ENCODE measurements at regions not wholly inside any gene's neighbourhood (a gene's known extent, or its start where the extent isn't known, plus 50 kb on each side); places are given as distances from the start of the nearest gene placed in this dataset.

DNA sequence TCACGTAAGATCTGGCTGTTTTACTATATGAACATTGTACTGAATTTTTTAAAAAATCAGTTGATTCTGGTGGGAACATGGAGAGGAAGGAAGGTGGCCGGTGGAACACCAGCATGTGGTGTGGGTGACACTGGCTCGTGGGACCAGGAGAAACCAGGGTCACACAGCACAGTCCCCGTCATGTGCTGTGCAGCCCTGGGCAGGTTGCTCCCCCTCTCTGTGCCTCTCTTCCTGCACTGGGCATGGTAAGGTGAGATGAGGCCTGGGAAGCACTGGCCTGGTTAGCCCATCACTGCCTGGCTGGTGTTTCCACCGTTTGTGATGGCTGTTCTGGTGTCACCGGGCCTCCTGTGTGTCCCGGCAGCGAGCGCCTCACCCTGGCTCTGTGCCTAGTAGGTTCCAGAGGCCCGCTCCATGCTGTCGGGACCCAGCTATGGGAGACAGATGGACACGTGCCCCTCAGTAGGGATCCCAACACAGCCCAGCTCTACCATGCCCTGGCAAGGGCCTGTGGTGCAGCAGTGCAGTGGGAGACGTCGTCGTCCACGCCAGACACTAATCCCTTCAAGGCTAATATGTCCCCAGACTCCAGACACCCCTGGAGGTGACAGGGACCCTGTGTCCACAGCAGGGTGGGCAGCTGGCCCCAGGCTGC lies 88.2 kb upstream of the LINC01488 start:
- no peak for DNase-seq (ENCODE audit: low spot score)

- DNase-seq (ENCODE audit: low spot score), result no peak
Observed at GRCh38 chr11:69393865-69394233, 87.6 kb upstream of the LINC01488 start.

- no peak for DNase-seq (ENCODE audit: low spot score)
Observed at GRCh38 chr11:69394234-69394868, 87.1 kb upstream of the LINC01488 start.

- no peak for DNase-seq (ENCODE audit: low spot score)
Observed at GRCh38 chr11:69394869-69395246, 86.6 kb upstream of the LINC01488 start.

DNA sequence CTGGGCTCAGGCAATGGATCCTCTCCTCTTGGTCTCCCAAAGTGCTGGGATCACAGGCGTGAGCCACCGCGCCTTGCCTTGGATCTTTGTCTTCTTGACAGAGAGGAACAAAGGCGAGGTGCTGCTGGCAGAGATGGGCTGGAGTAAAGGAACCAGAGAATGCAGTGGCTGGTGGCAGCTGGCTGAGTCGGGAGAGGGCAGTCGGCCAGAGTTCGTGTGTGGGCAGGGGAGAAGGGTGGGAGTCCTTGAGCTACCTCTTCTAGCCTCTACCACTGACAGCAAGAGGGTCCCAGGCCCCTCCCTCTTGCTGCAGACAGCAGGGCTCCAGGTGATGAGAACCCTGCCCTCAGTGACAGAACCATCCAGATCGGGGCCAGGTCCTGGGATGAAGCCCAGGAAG lies 86.2 kb upstream of the LINC01488 start:
- no peak for DNase-seq (ENCODE audit: low spot score)

DNA sequence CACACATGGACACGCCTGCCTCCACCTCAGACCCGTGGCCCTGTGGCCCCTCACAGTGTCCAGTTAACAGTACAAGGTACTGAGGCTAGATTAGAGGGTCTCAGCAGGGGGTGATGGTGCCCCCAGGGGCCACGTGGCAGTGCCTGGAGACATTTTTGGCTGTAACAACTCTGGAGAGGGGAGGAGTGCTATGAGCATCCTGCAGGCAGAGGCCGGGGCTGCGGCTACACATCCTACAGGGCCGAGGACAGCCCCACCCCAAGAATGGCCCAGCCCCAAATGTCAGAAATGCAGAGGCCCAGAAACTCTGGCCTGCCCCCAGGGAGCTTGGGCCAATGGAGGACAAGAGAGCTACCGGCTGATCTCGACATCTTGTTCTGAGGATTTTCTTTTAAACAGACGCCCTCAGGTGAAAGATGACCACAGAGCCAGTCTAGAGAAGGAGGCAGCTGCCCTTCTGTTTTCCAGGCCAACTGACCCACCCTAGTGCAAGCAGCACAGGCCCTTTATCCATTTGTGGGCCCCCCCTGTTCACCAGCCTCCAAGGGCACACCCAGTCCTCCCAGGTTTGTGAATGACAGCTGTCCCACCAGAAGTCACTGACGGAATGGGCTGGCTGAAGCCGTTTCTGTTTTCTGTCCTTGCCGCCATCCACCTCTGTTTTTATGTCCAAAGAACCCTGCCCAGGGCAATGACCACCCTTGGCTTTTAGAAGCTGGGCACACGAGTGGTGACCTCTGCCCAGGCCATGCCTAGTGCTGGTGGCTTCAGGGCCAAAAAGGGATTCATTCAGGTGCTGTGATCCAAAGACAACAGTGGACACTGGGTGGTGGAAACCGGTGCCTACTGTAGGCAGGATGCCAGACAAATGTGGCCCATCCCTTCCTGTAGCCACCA lies 85.2 kb upstream of the LINC01488 start:
- DNase-seq (ENCODE audit: low spot score), result no peak

DNA sequence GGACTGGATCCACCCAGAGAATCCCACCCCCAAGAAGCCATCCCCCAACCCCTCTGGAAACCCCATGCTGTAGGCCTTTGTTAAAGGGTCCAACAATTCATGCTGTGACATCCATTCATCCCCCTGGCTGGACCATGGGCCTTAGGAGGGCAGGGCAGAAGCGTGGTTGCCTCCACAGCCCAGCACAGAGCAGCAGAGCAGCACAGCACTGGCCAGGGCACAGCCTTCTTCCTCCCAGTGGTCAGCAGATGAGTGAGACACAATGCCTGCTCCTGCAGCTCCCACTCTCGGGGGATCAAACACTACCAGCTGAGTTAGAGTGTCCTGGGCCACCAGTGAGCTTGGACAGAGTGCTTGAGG lies 84.5 kb upstream of the LINC01488 start:
- no peak for DNase-seq (ENCODE audit: low spot score)

GRCh38 chr11:69397732-69398131 lies 83.7 kb upstream of the LINC01488 start:
- no peak for DNase-seq (ENCODE audit: low spot score)

- DNase-seq (ENCODE audit: low spot score), result no peak
Observed at GRCh38 chr11:69398529-69399492, 82.7 kb upstream of the LINC01488 start.

- DNase-seq (ENCODE audit: low spot score), result no peak
Observed at GRCh38 chr11:69400140-69400539, 81.3 kb upstream of the LINC01488 start.

DNA sequence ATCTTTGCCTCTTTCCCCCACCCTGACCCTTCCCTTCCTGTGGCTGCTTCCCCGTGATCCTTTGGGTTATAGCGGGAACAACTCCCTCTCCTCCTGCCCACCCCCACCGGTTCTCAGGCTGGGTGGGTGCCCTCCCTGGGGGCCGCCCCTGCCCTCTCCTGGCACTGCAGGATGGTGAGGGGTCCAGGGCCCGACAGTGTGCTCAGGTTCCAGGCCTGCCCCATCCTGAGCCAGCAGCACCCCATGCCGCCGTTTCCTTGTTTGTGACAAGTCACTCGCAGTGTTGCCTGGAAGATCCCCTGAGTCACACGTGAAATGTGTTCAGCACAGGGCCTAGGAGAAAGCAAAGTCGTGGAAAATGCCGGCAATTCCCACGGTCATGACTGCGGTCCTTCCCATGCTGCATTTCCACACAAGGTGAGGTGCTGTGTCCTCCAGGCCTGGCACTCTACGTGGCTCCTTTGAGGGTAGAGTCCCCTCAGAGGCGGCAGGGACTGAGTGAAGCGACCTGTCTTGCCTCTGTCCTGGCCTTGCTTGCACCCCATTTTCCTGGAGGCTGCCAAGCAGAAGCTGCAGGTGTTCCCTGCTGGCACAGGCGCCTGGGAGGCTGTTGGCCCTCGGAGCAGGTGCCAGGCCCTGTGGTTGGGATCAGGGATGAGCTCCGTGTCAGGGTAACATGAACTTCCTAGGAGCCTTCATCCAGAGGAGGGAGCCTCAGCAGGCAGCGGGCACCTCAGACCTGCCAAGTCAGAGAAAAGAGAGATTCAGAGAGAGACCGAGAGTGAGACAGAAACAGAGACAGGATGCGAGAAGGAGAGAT lies 80.5 kb upstream of the LINC01488 start:
- no peak for DNase-seq (ENCODE audit: low spot score)

GRCh38 chr11:69401715-69402114 lies 79.7 kb upstream of the LINC01488 start:
- DNase-seq (ENCODE audit: low spot score), result no peak

GRCh38 chr11:69402251-69402887 lies 79.1 kb upstream of the LINC01488 start:
- no peak for DNase-seq (ENCODE audit: low spot score)

DNA sequence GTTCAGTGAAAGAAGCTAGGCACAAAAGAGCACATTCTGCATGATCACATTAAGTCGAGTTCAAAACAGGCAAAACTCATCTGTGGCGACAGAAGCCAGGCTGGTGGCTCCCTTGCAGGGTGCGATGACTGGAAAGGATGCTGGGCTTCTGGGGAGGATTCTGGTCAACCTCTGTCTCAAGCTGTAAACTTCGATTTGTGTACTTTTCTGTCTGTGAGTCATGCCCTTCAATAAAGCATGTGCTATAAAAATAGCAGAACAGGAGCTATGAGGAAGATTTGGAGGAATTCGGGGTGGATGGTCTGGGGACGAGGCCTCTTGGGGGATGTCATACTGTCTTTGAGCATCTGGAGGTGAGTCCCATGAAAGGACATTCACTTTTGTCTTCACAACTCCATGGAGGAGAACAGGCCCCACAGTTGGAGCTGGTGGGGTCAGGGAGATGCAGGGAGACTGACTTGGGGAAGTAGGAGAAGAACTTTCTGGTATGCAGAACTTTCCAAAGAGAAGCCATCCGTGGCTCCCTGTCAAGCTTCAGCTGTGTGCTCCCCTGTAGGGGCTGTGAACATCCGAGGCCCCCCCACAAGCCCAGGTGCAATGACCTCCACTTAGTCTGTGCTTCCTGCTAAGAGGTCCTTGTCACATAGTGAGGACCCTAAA lies 77.8 kb upstream of the LINC01488 start:
- DNase-seq (ENCODE audit: low spot score), result no peak

DNA sequence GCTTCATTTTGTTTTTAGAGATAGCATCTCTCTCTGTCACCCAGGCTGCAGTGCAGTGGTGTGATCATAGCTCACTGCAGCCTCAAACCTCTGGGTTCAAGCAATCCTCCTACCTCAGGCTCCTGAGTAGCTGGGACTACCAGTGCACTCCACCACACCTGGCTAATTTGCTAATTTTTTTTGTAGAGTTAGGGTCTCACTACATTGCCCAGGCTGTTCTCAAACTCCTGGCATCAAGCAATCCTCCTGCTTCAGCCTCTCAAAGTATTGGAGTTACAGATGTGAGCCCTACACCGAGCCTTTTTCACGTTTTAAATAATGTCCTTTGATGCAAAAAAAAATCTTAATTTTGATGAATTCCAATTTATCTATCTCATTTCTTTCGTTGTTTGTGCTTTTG lies 75.4 kb upstream of the LINC01488 start:
- no peak for DNase-seq (ENCODE audit: low spot score)

DNA sequence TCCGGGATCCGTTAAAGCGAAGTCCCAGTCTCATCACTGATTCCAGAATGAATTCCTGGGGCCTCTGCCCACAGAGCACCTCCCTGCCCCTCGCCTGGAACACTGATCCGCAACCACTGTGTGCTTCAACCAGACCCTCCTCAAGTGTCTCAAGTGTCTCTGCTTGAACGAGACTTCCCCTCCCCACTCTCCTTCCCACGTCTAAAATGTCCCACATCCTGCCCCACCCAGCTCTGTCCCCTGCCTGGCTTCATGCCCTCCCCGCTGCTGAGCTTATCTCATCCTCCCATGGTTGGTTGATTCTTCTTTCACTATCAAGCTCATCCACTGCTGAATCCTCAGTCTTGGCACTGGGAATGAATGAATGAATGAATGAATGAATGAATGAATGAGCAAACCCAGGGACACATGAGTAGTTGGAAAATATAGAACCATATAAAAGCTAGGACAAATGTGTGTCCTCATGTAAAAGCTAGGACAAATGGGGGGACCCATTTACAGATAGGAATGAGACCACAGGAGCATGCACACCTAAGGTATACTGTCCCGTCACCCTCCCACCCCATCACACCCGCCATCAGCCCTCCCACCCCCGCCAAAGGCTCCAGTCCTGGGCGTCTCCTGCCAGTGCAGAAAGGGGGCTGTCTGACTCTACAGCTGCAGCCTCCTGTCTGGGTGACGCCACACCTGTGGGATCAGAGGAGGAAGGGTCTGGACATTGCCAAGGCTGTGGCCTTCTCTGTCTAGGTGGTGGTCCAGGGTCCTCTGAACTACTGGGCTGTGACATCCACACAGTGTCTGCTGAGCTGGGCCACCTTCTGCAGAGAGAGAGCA lies 71.4 kb upstream of the LINC01488 start:
- no peak for DNase-seq (ENCODE audit: low spot score)

GRCh38 chr11:69411257-69411924 lies 70.1 kb upstream of the LINC01488 start:
- no peak for DNase-seq (ENCODE audit: low spot score)

DNA sequence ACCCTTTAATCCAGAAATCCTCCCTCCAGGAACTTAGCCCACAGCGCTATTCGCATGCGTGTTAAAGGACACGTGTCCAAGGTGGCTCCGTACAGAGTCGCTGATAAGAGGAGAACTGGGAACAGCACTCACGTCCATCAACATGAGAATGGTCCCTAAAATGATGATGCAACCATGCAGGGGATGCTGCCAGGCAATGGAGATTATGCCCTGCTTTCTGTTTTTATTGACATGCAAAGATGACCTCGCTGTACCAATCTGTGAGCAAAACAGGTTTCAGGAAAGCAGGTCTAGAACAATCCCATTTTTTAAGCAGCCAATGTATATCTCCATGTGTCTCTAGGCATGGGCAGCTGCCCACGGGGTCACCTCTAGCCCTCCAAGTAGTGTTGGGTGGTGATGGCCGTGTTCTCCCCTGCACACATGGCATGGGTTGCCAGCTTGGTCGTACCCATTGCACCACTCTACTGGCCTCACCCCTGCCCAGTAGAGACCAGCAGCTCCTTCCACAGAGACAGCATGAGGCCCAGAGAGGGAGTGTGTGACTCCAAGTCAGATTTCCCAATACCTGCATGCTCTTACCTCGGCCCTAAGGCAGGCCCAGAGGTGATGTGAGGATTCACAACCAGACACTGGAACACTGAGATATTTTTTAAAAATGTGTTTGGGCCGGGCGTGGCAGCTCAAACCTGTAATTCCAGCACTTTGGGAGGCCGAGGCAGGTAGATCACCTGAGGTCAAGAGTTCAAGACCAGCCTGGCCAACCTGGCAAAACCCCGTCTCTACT lies 68.3 kb upstream of the LINC01488 start:
- no peak for DNase-seq (ENCODE audit: low spot score)
